Keratinocyte (primary cell): ENCODE measurements at regions not wholly inside any gene's neighbourhood (a gene's known extent, or its start where the extent isn't known, plus 50 kb on each side); places are given as distances from the start of the nearest gene placed in this dataset.

Experiments
- DNase-seq: peaks from one replicate; pipeline ENCODE4 v3.0.0-alpha.2; 2011; ENCODE audit warnings: low read depth, missing footprints, low spot score
- FAIRE-seq: peaks from 2 replicates; lab custom pipeline; 2011; peaks lifted over from hg19 to GRCh38; lab: Jason Lieb, UNC
- H2AFZ ChIP-seq: 2 replicates; pipeline ENCODE4 v1.6.0; 2012; ENCODE audit warnings: low read length, control low read depth, inconsistent platforms; ENCODE audit not compliant: control insufficient read depth
- H3K27ac ChIP-seq: 2 replicates; pipeline ENCODE4 v1.5.1; 2011; ENCODE audit warnings: low read length; ENCODE audit not compliant: control insufficient read depth, insufficient read depth
- H3K27me3 ChIP-seq: 3 replicates; pipeline ENCODE4 v1.6.0; 2011; ENCODE audit warnings: low read length; ENCODE audit not compliant: control insufficient read depth, insufficient read depth; ENCODE audit errors: extremely low read depth
- H3K36me3 ChIP-seq, 2 experiments: 2 replicates in 1 of 2; 3 replicates in 1 of 2; pipeline ENCODE4 v1.5.1; 2011; ENCODE audit warnings: low read length in 2 of 2, mild to moderate bottlenecking in 1 of 2; ENCODE audit not compliant: control insufficient read depth in 2 of 2, insufficient read depth in 2 of 2; ENCODE audit errors: extremely low read depth in 1 of 2
- H3K4me1 ChIP-seq: 3 replicates; pipeline ENCODE4 v1.5.1; 2011; ENCODE audit warnings: low read length; ENCODE audit not compliant: control insufficient read depth, insufficient read depth; ENCODE audit errors: extremely low read depth
- H3K4me2 ChIP-seq: 3 replicates; pipeline ENCODE4 v1.6.0; 2011; ENCODE audit warnings: low read depth, low read length; ENCODE audit not compliant: control insufficient read depth, insufficient read depth; ENCODE audit errors: extremely low read depth
- H3K4me3 ChIP-seq, 3 experiments: fragments of 200-600 bp in 1 of 3; sonication (generic) in 1 of 3; 2 replicates in 2 of 3; 3 replicates in 1 of 3; pipeline ENCODE4 v1.5.1; 2011 to 2016; ENCODE audit warnings: low read length in 3 of 3, mild to moderate bottlenecking in 3 of 3, control low read depth in 2 of 3, inconsistent platforms in 1 of 3, low read depth in 1 of 3, mixed read lengths in 1 of 3, mixed run types in 1 of 3, moderate library complexity in 1 of 3; ENCODE audit not compliant: control insufficient read depth in 2 of 3, insufficient read depth in 2 of 3; ENCODE audit errors: extremely low read depth in 1 of 3
- H3K79me2 ChIP-seq: 2 replicates; pipeline ENCODE4 v1.6.0; 2012; ENCODE audit warnings: low read length; ENCODE audit not compliant: control insufficient read depth, insufficient read depth
- H3K9ac ChIP-seq: 3 replicates; pipeline ENCODE4 v1.6.0; 2011; ENCODE audit warnings: low read length; ENCODE audit not compliant: control insufficient read depth, insufficient read depth; ENCODE audit errors: extremely low read depth
- H3K9me1 ChIP-seq: 3 replicates; pipeline ENCODE4 v1.6.0; 2011; ENCODE audit warnings: low read length; ENCODE audit not compliant: control insufficient read depth, insufficient read depth; ENCODE audit errors: extremely low read depth
- H3K9me3 ChIP-seq: 2 replicates; pipeline ENCODE4 v1.5.1; 2012; ENCODE audit warnings: low read depth, low read length; ENCODE audit not compliant: control insufficient read depth
- H4K20me1 ChIP-seq: 3 replicates; pipeline ENCODE4 v1.6.0; 2011; ENCODE audit warnings: low read length; ENCODE audit not compliant: control insufficient read depth, insufficient read depth; ENCODE audit errors: extremely low read depth
- CTCF ChIP-seq, 3 experiments: IDR thresholded peaks in 1 of 3; conservative IDR thresholded peaks in 1 of 3; optimal IDR thresholded peaks in 1 of 3; 2 replicates in 2 of 3; 3 replicates in 1 of 3; pipeline versions ENCODE3 to v1.5.1; 2011; ENCODE audit warnings: low read length in 3 of 3, mild to moderate bottlenecking in 3 of 3, moderate library complexity in 2 of 3, control low read depth in 1 of 3, inconsistent platforms in 1 of 3; ENCODE audit not compliant: insufficient read depth in 2 of 3; ENCODE audit errors: extremely low read depth in 1 of 3
- EZH2 ChIP-seq: IDR thresholded peaks from one replicate; pipeline ENCODE4 v1.6.1; 2012; ENCODE audit warnings: inconsistent platforms, mild to moderate bottlenecking, low read length, moderate library complexity
- dilution Hi-C: fragments of 300-500 bp; cut with MboI; formaldehyde crosslinking; loops from one replicate; pipeline ENCODE4 v1.7.0; 2020; ENCODE audit warnings: low sequenced_read_pairs; ENCODE audit not compliant: extremely low pct_ligation_motif_present

DNA sequence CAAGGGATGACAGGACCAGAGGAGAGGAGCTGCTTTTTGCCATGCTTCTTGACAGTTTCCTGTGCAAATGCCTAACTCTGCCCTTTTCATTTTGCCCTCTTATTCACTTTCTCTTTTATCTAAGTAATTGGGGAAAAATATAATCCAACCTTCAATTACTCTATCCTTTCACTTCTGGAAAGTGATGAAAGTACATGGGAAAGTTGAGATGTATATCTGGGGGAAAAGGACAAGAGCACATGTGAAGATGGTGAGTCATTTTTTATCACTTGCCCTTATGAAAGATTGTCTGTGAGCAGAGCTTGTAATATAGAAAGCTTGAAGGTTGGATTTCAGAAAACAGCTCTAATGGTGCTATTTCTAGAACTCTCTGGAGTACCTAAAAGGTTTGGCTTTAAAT, 1070.7 kb downstream of the CNTNAP5 start:
- FAIRE-seq (no peak), DNase-seq (no peak)
- TF ChIP-seq CTCF (optimal IDR thresholded peaks at IDR 0.05 in 1 of 3, IDR thresholded peaks at IDR 0.05 in 1 of 3, conservative IDR thresholded peaks at IDR 0.05 in 1 of 3; ENCODE audit: extremely low read depth in 1 of 3, insufficient read depth in 2 of 3, low read length in 3 of 3), result no peak
- TF ChIP-seq EZH2, result no peak
- Histone ChIP-seq H3K27ac (no peak overlapping the region), H4K20me1 (no peaks in the 10 kb centered on the region), H3K4me1 (no peaks in the 10 kb centered on the region), H3K4me3 (no peak overlapping the region), H3K9ac (no peak overlapping the region), H3K4me2 (no peak overlapping the region), H3K27me3 (no peaks in the 10 kb centered on the region), H3K9me3 (no peaks in the 10 kb centered on the region), H3K79me2 (no peaks in the 10 kb centered on the region), H3K9me1 (no peaks in the 10 kb centered on the region), H3K36me3 (no peaks in the 10 kb centered on the region), H2AFZ (no peak overlapping the region)
- dilution Hi-C loops, result no loop called here

DNA sequence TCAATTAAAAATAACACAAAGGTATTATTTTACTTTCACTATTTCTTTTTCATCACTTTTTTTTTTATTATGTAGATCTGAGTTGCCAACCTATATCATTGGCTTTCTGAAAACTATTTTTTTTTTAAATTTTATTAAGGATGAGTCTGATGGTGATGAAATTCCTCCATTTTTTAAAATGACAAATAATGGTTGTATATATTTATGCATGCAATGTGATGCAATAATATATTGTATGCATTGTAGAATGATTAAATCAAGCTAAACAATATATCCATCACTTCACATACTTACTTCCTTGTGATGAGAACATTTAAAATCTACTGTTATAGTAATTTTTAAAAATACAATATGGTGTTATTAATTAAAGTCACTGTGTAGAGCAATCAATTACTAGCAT, 1081.6 kb downstream of the CNTNAP5 start:
- dilution Hi-C loops, result no loop called here
- no peaks in the 10 kb centered on the region for H3K9me1 ChIP-seq
- H2AFZ ChIP-seq, result no peak overlapping the region
- H3K36me3 ChIP-seq, result no peaks in the 10 kb centered on the region
- no peaks in the 10 kb centered on the region for H3K27me3 ChIP-seq
- H3K4me1 ChIP-seq, result no peaks in the 10 kb centered on the region
- no peak overlapping the region for H3K27ac ChIP-seq
- DNase-seq (no peak), FAIRE-seq (no peak)
- TF ChIP-seq EZH2 (no peak), CTCF (optimal IDR thresholded peaks at IDR 0.05 in 1 of 3, IDR thresholded peaks at IDR 0.05 in 1 of 3, conservative IDR thresholded peaks at IDR 0.05 in 1 of 3; ENCODE audit: extremely low read depth in 1 of 3, insufficient read depth in 2 of 3, low read length in 3 of 3) (no peak)
- H4K20me1 ChIP-seq, result no peaks in the 10 kb centered on the region
- H3K9ac ChIP-seq, result no peak overlapping the region
- no peaks in the 10 kb centered on the region for H3K9me3 ChIP-seq
- H3K79me2 ChIP-seq, result no peaks in the 10 kb centered on the region
- no peak overlapping the region for H3K4me2 ChIP-seq
- H3K4me3 ChIP-seq, result no peak overlapping the region
